ENCODE measurements at regions not wholly inside any gene's neighbourhood (a gene's known extent, or its start where the extent isn't known, plus 50 kb on each side); places are given as distances from the start of the nearest gene placed in this dataset.

GRCh38 chr1:208513799-208514198 lies 269.6 kb upstream of the PLXNA2 start:
- ATAC-seq = no peak
- no peak for DNase-seq

GRCh38 chr1:208515129-208515528 lies 270.9 kb upstream of the PLXNA2 start:
- DNase-seq = no peak
- no peak for ATAC-seq

DNA sequence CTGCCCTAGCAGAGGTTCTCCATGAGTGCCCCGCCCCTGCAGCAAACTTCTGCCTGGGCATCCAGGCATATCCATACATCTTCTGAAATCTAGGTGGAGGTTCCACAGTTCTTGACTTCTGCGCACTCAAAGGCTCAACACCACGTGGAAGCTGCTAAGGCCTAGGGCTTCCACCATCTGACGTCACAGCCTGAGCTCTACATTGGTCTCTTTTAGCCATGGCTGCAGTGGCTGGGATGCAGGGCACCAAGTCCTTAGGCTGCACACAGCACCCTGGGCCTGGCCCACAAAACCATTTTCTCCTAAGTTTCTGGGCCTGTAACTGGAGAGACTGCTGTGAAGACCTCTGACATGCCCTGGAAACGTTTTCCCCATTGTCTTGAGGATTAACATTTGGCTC lies 272.6 kb upstream of the PLXNA2 start:
- no peak for ATAC-seq

DNA sequence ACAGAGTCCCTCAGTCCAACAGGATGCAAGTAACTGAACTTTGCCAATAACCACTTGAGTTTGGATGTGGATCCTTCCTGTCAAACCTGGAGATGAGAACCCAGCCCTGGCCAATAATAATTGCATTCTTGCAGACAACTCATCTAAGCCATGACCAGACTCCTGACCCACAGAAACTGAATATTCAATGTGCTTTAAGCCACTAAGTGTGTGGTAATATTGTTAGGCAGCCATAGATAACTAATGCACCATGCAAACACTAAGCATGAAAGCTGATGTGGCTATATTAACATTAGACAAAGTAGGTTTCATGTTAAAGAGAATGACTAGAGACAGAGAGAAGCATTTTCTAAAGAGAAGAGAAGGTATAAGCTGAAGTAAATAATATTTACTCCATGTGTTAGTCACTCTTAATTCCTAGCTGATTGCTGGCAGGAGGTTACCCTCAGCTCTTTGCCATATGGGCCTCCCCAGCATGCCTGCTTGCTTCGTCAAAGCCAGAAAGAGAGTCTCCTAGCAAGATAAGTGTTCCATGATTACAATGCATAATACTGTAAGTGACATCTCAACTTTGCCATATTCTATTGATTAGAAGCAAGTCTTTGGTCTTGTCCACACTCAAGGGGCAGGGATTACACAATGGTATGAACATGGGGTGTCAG lies 276.4 kb upstream of the PLXNA2 start:
- no peak for ATAC-seq
- no peak for DNase-seq

More for the DNA sequence above, 272.6 kb upstream of the PLXNA2 start:
- DNase-seq = no peak

- DNase-seq = no peak
- no peak for ATAC-seq
These were observed 277.4 kb upstream of the PLXNA2 start for GRCh38 chr1:208521534-208521933.

DNA sequence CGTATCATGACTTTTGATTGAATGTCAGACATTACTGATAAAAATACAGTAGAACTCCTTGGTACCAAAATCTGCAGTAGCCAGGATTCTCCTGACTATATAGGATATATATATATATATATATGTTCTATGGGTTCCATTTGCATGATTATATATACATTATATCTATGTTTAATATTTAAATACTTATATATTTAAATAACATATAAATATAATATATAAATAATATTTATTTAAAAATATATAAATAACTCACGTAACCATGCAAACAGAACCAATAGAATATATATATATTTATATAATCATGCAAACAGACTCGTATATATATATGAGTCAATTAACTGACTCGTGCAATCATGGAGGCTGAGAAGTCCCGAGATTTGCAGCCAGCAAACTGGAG lies 278.8 kb upstream of the PLXNA2 start:
- ATAC-seq (no peak), DNase-seq (no peak)

DNA sequence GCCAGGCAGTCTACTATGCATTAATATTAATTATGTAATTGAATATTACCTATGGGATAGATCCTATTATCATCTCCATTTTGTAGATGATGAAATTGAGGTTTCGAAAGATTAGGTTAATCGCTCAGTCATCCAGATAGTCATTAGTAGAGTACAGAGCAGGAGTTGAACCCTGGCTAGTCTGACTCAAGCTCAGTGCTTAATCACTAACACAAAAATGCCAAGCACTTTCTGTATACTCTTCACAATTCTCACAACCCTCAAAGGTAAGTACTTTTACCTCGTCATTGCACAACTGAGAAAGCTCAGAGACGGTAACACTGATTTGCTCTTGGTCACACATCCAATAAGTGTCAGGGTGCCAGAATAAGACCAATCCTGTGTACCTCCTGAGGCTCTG lies 280.2 kb upstream of the PLXNA2 start:
- no peak for DNase-seq
- no peak for ATAC-seq

GRCh38 chr1:208524925-208525324 lies 280.7 kb upstream of the PLXNA2 start:
- ATAC-seq (no peak), DNase-seq (no peak)

- no peak for ATAC-seq
- no peak for DNase-seq
These were observed 281.2 kb upstream of the PLXNA2 start for GRCh38 chr1:208525417-208525816.

DNA sequence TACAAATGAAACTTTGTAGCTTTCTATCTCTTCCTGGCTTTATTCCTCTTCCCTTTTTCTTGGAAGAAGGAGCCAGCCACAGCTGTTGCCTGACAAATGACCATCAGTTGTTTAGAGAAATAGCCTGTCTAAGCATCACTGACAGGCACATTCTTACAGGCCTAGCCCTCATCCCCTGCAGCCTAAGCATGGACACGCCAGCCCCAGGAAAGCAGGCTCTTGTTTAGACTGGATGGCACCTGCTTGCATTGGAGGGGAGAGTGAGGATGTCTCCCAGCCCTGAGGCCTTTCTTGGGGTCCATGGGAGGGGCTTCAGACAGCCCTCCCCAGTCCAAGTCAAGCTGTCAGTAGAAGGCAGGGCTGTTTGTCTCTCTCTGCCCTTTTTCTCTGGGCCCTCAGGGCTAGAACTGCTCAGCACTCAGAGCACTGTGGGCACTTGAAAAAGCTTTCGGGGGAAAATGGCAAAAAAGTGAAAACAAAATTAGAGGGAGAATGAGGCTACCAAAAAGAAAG lies 282.5 kb upstream of the PLXNA2 start:
- ATAC-seq (no peak), DNase-seq (no peak)

GRCh38 chr1:208527156-208527555 lies 283.0 kb upstream of the PLXNA2 start:
- ATAC-seq = no peak
- no peak for DNase-seq

- DNase-seq (no peak), ATAC-seq (no peak)
These were observed 284.5 kb upstream of the PLXNA2 start for GRCh38 chr1:208528578-208529240.

DNA sequence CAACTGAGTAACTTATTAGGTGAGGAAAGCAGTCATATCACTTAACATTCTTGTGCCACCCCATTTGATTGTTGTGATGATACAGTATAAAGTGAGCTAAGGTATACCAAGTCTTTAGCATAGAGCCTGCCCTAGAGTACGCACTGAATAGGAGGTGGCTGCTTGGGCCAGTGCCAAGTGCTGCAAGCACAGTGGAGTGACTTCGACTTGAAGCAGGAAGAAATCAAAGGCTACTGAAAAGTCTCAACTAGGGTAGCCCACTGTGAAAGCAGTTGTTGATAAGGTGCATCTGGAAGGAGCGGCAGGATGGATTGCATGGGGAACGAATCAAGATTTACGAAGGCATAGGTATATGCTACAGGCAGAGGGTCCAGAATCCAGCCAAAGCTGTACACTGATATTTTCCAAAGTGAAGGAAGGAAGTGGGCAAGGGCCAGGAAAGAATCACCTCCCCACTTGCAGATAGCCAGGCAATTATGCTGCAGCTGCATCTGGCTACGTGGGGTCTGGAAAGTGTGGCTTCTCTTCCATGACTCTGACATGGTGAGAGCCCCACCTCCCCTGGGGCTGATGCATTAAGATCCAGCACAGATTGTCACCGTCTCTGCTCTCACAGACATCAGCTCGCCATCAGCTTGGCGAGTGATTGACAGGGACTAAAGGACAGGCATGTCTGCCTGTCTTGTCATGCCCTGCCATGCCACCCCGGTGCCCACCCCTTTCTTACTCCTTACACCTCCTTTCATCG lies 287.0 kb upstream of the PLXNA2 start:
- ATAC-seq (no peak), DNase-seq (no peak)

DNA sequence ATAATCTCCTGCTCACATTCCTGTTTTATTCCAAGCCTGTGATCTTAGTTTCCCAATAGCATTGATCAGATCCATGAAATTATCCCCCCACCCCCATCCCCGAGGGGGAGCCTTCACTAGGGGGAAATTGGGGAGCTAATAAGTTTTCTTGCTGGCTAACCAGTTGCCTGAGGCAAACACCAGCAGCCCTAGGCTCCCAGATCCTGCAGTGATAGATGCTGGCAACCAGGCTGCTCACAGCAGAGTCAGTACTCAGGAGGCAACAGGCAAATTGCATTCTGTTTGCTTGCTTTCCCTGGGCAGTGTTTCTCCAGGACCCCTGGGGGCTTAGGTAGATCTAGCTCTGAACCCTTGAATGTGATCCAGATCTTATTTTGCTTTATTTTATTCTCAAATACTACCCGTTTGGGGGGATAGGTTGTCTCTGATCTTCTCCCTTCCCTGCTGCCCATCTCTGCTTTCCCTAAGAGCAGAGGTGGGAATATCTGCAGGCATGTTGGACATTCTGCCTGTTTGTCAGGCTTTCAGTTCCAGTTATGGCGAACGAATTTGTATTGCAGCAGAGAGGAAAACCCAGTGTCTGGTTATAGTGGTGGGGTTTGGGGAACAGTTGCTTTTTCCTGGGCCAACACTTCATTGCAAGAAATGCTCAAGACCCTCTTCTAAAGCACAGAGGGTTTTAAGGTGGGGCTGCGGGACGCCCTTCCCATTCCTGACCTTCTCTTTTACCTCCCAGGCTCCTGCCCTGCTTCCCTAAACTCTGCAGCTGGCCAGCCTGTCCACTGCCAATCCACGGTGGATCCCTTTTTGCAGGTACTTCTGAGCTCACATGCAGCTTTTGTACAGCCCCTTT lies 289.8 kb upstream of the PLXNA2 start:
- ATAC-seq = no peak
- no peak for DNase-seq

DNA sequence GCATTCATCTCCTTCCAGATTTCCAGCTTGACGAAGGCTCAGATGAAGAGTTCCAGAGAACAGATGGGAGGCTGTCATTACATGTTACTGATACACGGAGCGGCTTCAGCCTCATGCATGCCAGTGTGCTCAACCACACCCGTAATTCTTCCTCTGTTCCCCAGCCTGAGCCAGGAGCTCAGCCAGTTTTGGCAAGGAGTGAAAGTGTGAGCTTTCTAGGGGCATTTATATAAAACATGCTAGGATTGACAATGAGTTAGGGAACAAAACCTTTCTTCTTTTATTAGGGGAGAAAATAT lies 290.4 kb upstream of the PLXNA2 start:
- DNase-seq (no peak), ATAC-seq (no peak)

DNA sequence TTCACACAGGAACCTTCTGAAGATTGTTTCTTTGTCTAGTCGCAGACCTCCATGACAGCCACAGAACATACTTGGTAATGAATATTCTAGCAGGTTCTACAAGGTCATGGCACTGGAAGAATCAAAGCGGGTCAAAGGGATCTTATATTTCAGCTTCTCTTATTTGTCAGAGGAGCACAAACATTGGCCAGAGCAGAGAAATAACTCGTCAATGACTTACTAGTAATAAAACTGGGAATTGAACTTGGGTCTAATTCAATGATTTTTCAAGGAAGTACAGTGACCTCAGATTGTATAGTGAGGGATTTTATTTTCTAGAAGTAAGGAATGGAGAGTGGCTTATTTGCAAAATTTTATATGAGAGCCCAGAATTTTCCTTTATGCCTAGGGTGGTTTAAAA lies 290.8 kb upstream of the PLXNA2 start:
- ATAC-seq (no peak), DNase-seq (no peak)

DNA sequence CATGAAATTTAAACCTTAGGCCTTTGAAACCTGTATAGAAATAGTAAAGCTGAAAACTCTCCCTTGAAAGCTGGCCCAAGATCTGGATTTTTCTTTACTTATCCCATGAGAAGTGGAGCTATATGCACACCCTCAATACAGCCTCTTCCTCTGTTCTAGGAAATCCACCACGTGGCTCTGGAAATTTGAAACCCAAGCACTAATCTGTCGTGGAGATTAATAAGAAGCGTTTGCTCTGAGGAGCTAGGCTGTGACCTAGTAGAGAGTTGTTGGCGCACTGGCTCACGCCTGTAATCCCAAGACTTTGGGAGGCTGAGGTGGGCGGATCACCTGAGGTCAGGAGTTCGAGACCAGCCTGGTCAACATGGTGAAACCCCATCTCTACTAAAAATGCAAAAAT lies 291.3 kb upstream of the PLXNA2 start:
- no peak for DNase-seq
- no peak for ATAC-seq

DNA sequence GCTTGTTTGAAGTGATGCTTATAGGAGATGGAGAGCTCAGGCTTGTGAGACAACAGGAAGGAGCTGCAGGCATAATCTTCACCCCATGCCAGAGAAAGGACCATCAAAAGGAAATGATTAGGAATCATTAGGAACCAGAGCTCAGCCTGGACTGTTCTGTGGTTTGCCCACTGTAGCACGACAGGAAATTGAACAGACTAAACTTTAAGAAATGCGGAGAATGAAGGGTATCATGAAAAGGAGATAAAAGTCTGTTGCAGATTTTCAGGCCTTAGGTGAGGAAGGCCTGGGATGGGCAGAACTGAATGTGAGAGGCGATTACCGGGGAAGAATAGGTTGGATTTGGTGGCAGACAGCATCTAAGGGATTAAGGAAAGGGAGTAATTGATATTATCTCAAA lies 292.0 kb upstream of the PLXNA2 start:
- ATAC-seq = no peak

DNA sequence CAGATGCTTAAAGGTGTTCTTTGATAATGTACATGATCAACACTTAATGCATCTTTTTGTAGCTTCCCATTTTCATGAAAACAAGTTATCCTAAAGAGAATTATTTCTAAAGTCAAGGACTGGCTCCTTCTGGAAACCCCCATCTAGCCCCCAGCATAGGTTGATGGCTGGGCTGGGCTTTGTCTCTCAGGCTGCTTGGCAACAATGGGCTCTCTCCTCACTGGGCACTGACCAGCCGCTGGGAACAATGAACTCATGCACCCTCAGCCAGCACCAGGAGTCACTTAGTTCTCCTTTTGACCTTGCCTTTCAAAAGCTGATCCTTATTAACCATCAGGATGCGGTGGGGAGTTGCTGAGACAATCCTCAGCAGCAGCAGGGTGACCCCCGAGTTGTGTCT lies 293.0 kb upstream of the PLXNA2 start:
- DNase-seq (no peak), ATAC-seq (no peak)

More for the DNA sequence above, 292.0 kb upstream of the PLXNA2 start:
- DNase-seq = no peak

GRCh38 chr1:208538078-208538477 lies 293.9 kb upstream of the PLXNA2 start:
- no peak for DNase-seq
- ATAC-seq = no peak

DNA sequence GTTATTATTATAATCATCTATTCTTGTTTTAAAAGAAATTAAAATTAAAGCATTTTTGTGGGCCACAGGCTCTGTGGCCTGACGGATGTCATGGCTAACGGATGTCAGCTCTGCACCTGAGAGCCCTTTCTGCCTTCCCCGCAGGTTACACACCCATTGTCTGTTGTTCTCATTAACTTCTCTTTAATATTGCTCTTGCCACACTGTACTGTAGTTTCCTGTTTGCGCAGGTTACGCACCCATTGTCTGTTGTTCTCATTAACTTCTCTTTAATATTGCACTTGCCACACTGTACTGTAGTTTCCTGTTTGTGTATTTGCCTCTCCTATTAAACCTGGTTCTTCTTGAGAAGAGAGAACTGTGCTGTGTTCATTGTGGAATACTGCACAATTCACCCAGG lies 294.4 kb upstream of the PLXNA2 start:
- DNase-seq = no peak
- ATAC-seq = no peak

GRCh38 chr1:208540724-208541123 lies 296.5 kb upstream of the PLXNA2 start:
- no peak for ATAC-seq

More at GRCh38 chr1:208540724-208541123, 296.5 kb upstream of the PLXNA2 start:
- no peak for DNase-seq
